Thyroid gland (tissue), 4 donors: ENCODE measurements at regions not wholly inside any gene's neighbourhood (a gene's known extent, or its start where the extent isn't known, plus 50 kb on each side); places are given as distances from the start of the nearest gene placed in this dataset.

Experiments used
- POLR2A ChIP-seq, 2 donors: fragments of 450-650 bp; IDR thresholded peaks; one replicate each; pipeline ENCODE4 v1.6.1; 2017; ENCODE audit warnings: antibody characterized with exemption in 2 of 2, mild to moderate bottlenecking in 2 of 2, moderate library complexity in 1 of 2
- TF ChIP-seq, protein P1 (sequence below), 6 experiments: fragments of 200-600 bp in 3 of 6; fragments of 450-650 bp in 3 of 6; sonication (generic) in 3 of 6; IDR thresholded peaks; one replicate each; pipeline ENCODE4 v1.5.1; 2016 to 2019; ENCODE audit warnings: antibody characterized with exemption in 6 of 6, mild to moderate bottlenecking in 2 of 6, inconsistent platforms in 1 of 6, moderate library complexity in 1 of 6

DNA sequence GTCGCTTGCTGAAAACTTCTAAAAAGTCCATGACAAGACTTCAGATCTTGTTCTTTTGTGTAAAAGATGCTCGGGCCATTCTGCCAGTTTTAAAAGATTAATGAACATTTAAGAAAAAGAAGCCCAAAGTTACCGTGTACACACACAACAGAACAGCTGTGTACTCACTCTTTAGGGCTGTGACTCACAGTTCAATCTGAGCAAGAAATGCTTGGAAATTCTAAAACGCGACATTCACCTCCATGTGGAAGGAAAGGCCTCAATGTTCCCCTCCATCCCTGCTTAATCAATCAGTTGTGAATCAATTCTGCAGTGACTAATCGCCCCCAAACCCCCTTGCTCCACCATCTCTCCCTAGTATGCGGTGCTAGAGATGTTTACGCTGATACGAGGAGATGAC, 609.9 kb upstream of the SALL1 start:
- TF ChIP-seq POLR2A (IDR thresholded peaks at IDR 0.05), result no peak
- TF ChIP-seq, protein P1, sequence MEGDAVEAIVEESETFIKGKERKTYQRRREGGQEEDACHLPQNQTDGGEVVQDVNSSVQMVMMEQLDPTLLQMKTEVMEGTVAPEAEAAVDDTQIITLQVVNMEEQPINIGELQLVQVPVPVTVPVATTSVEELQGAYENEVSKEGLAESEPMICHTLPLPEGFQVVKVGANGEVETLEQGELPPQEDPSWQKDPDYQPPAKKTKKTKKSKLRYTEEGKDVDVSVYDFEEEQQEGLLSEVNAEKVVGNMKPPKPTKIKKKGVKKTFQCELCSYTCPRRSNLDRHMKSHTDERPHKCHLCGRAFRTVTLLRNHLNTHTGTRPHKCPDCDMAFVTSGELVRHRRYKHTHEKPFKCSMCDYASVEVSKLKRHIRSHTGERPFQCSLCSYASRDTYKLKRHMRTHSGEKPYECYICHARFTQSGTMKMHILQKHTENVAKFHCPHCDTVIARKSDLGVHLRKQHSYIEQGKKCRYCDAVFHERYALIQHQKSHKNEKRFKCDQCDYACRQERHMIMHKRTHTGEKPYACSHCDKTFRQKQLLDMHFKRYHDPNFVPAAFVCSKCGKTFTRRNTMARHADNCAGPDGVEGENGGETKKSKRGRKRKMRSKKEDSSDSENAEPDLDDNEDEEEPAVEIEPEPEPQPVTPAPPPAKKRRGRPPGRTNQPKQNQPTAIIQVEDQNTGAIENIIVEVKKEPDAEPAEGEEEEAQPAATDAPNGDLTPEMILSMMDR (IDR thresholded peaks at IDR 0.05), result no peak
